H1 (cell line): ENCODE measurements at regions not wholly inside any gene's neighbourhood (a gene's known extent, or its start where the extent isn't known, plus 50 kb on each side); places are given as distances from the start of the nearest gene placed in this dataset.

Experiments used
- CTCF ChIA-PET: fragments of 300-600 bp; sonication (Branson Sonifier 250); formaldehyde crosslinking; loops from one replicate; lab custom pipeline; 2021; ENCODE audit not compliant: partially characterized antibody; lab: Charles Lee
- POLR2A ChIA-PET: fragments of 300-600 bp; sonication (Branson Sonifier 250); formaldehyde crosslinking; loops from one replicate; lab custom pipeline; 2021; ENCODE audit warnings: inconsistent platforms; ENCODE audit not compliant: partially characterized antibody; lab: Charles Lee
- DNase-seq, 2 experiments: peaks; one replicate each; pipeline versions ENCODE4 v3.0.0 to v3.0.0-alpha.2; 2010 to 2022; ENCODE audit warnings: low spot score in 2 of 2, low read depth in 1 of 2, mixed read lengths in 1 of 2
- FAIRE-seq: peaks from 2 replicates; lab custom pipeline; 2011; peaks lifted over from hg19 to GRCh38; lab: Jason Lieb, UNC
- H2AFZ ChIP-seq: 2 replicates; pipeline ENCODE4 v1.8.1; 2012; ENCODE audit warnings: low read length, inconsistent platforms
- H2AK5ac ChIP-seq: 2 replicates; pipeline ENCODE4 v1.6.1; 2013; ENCODE audit warnings: low read depth, low read length
- H2BK120ac ChIP-seq: replicated peaks from 2 replicates; pipeline ENCODE3; 2013; ENCODE audit warnings: low read depth, low read length, inconsistent platforms
- H2BK12ac ChIP-seq: 2 replicates; pipeline ENCODE4 v1.6.1; 2013; ENCODE audit warnings: low read depth, low read length
- H2BK15ac ChIP-seq: 2 replicates; pipeline ENCODE4 v1.6.1; 2013; ENCODE audit warnings: low read length
- H2BK20ac ChIP-seq: 2 replicates; pipeline ENCODE4 v1.6.1; 2013; ENCODE audit warnings: low read length
- H2BK5ac ChIP-seq: 2 replicates; pipeline ENCODE4 v1.6.1; 2013; ENCODE audit warnings: low read depth, low read length
- H3K14ac ChIP-seq: 2 replicates; pipeline ENCODE4 v1.6.1; 2013; ENCODE audit warnings: inconsistent platforms; ENCODE audit not compliant: insufficient read length
- H3K18ac ChIP-seq: 2 replicates; pipeline ENCODE4 v1.6.1; 2013; ENCODE audit warnings: low read length; ENCODE audit errors: extremely low read depth
- H3K23ac ChIP-seq: 2 replicates; pipeline ENCODE4 v1.6.1; 2013; ENCODE audit warnings: inconsistent platforms; ENCODE audit not compliant: insufficient read length
- H3K23me2 ChIP-seq: 2 replicates; pipeline ENCODE4 v1.6.1; 2013; ENCODE audit warnings: low read depth, low read length
- H3K27ac ChIP-seq: 2 replicates; pipeline ENCODE4 v1.6.1; 2011; ENCODE audit warnings: low read depth, low read length, inconsistent platforms
- H3K27me3 ChIP-seq, 4 experiments: replicated peaks in 1 of 4; 1 replicate in 1 of 4; 2 replicates in 3 of 4; pipeline versions ENCODE4 v1.6.1 to v1.8.1; 2011 to 2013; ENCODE audit warnings: low read length in 3 of 4, mild to moderate bottlenecking in 3 of 4, inconsistent platforms in 2 of 4, mixed read lengths in 2 of 4, moderate library complexity in 1 of 4; ENCODE audit not compliant: control insufficient read depth in 3 of 4, insufficient read depth in 3 of 4; ENCODE audit errors: extremely low read depth in 1 of 4
- H3K36me3 ChIP-seq, 4 experiments: 2 replicates each; pipeline versions ENCODE4 v1.6.1 to v1.8.1; 2011 to 2013; ENCODE audit warnings: mild to moderate bottlenecking in 4 of 4, low read length in 3 of 4, moderate library complexity in 2 of 4, control low read depth in 1 of 4, inconsistent platforms in 1 of 4; ENCODE audit not compliant: insufficient read depth in 4 of 4, control insufficient read depth in 2 of 4
- H3K4ac ChIP-seq: replicated peaks from 2 replicates; pipeline ENCODE3; 2013; ENCODE audit warnings: low read length, low read depth, mixed read lengths, inconsistent platforms; ENCODE audit not compliant: insufficient read length
- H3K4me1 ChIP-seq, 4 experiments: replicated peaks in 1 of 4; 1 replicate in 1 of 4; 2 replicates in 3 of 4; pipeline versions ENCODE4 v1.6.1 to v1.8.1; 2011 to 2013; ENCODE audit warnings: low read length in 3 of 4, inconsistent platforms in 2 of 4, mixed read lengths in 1 of 4; ENCODE audit not compliant: insufficient read depth in 4 of 4, control insufficient read depth in 3 of 4
- H3K4me2 ChIP-seq, 2 experiments: 2 replicates each; pipeline versions ENCODE4 v1.6.1 to v1.8.1; 2011 to 2013; ENCODE audit warnings: low read depth in 2 of 2, low read length in 2 of 2, control low read depth in 1 of 2, inconsistent platforms in 1 of 2, mild to moderate bottlenecking in 1 of 2; ENCODE audit not compliant: insufficient read depth in 1 of 2
- H3K4me3 ChIP-seq, 4 experiments: fragments of 200-600, 300-600 bp in 1 of 4; sonication (generic), shearing (Covaris generic), sonication (Bioruptor Twin) in 1 of 4; 2 replicates each; pipeline versions ENCODE4 v1.5.1 to v1.8.1; 2011 to 2016; ENCODE audit warnings: low read length in 4 of 4, low read depth in 3 of 4, control low read depth in 2 of 4, inconsistent platforms in 2 of 4, mild to moderate bottlenecking in 2 of 4, mixed read lengths in 1 of 4, moderate library complexity in 1 of 4; ENCODE audit not compliant: insufficient read depth in 2 of 4; ENCODE audit errors: extremely low read depth in 1 of 4
- H3K56ac ChIP-seq: replicated peaks from 2 replicates; pipeline ENCODE3; 2013; ENCODE audit warnings: low read depth, mild to moderate bottlenecking, mixed read lengths, low read length, inconsistent platforms; ENCODE audit not compliant: insufficient read length
- H3K79me1 ChIP-seq: 2 replicates; pipeline ENCODE4 v1.6.1; 2013; ENCODE audit warnings: low read depth, low read length, control low read depth
- H3K79me2 ChIP-seq, 2 experiments: 2 replicates each; pipeline versions ENCODE4 v1.6.1 to v1.8.1; 2012 to 2013; ENCODE audit warnings: low read length in 2 of 2, mild to moderate bottlenecking in 2 of 2, inconsistent platforms in 1 of 2; ENCODE audit not compliant: insufficient read depth in 2 of 2, control insufficient read depth in 1 of 2
- H3K9ac ChIP-seq, 4 experiments: replicated peaks in 1 of 4; 1 replicate in 1 of 4; 2 replicates in 3 of 4; pipeline versions ENCODE4 v1.6.1 to v1.8.1; 2011 to 2013; ENCODE audit warnings: low read depth in 3 of 4, low read length in 3 of 4, control low read depth in 2 of 4, mild to moderate bottlenecking in 2 of 4, moderate library complexity in 2 of 4, inconsistent platforms in 1 of 4; ENCODE audit errors: extremely low read depth in 1 of 4
- H3K9me3 ChIP-seq, 2 experiments: 2 replicates each; pipeline versions ENCODE4 v1.6.1 to v1.8.1; 2012 to 2013; ENCODE audit warnings: mild to moderate bottlenecking in 2 of 2, moderate library complexity in 2 of 2, control low read depth in 1 of 2, inconsistent platforms in 1 of 2, low read depth in 1 of 2, low read length in 1 of 2, mixed read lengths in 1 of 2; ENCODE audit not compliant: insufficient read depth in 2 of 2
- H4K20me1 ChIP-seq, 2 experiments: replicated peaks in 1 of 2; 2 replicates each; pipeline versions ENCODE3 to v1.8.1; 2011 to 2013; ENCODE audit warnings: inconsistent platforms in 2 of 2, low read length in 2 of 2, mild to moderate bottlenecking in 1 of 2; ENCODE audit not compliant: insufficient read depth in 2 of 2, control insufficient read depth in 1 of 2
- H4K5ac ChIP-seq: 2 replicates; pipeline ENCODE4 v1.6.1; 2013; ENCODE audit warnings: low read length, low read depth, mixed read lengths, inconsistent platforms; ENCODE audit not compliant: insufficient read length
- H4K8ac ChIP-seq: 2 replicates; pipeline ENCODE4 v1.8.0; 2013; ENCODE audit warnings: mild to moderate bottlenecking, moderate library complexity, low read length, inconsistent platforms; ENCODE audit not compliant: insufficient read depth; ENCODE audit errors: extremely low read depth
- H4K91ac ChIP-seq: replicated peaks from 2 replicates; pipeline ENCODE3; 2013; ENCODE audit warnings: low read length, mixed read lengths, inconsistent platforms; ENCODE audit not compliant: insufficient read length
- TCF12 ChIP-seq: IDR thresholded peaks from 2 replicates; pipeline ENCODE4 v1.6.1; 2011; ENCODE audit warnings: low read depth, mild to moderate bottlenecking, low read length
- WGBS, 2 experiments: shearing (Covaris generic) in 1 of 2; methylation state at CpG; one replicate each; pipeline versions ENCODE4 v1.1.6 to v1.1.7; 2013 to 2015; ENCODE audit warnings: low lambda C conversion rate in 2 of 2, mixed read lengths in 2 of 2, inconsistent platforms in 1 of 2, low coverage in 1 of 2, missing lambda C conversion rate in 1 of 2; ENCODE audit not compliant: insufficient replicate concordance in 2 of 2, insufficient coverage in 1 of 2, insufficient read length in 1 of 2; ENCODE audit errors: extremely low coverage in 1 of 2, missing lambda C conversion rate in 1 of 2; 5-methylcytosine and 5-hydroxymethylcytosine counted together

- no peak overlapping the region for H3K9ac ChIP-seq
- no peak overlapping the region for H3K4me2 ChIP-seq
- H3K36me3 ChIP-seq = no peaks in the 10 kb centered on the region
- H2BK120ac ChIP-seq = no peak overlapping the region
- H3K23ac ChIP-seq = no peak overlapping the region
- H2BK20ac ChIP-seq = peak overlapping the region; percentile 66; the same call in 1 of the 2 replicates
- H2AFZ ChIP-seq = no peak overlapping the region
- H2AK5ac ChIP-seq = 0 out of 2 replicates have a peak overlapping the region, but pooled peaks have one; percentile 24
- H2BK5ac ChIP-seq = no peak overlapping the region
- 0 out of 2 replicates have a peak, but pooled peaks cover 2% of the 10 kb centered on the region for H3K23me2 ChIP-seq
- 0 out of 2 replicates have a peak overlapping the region, but pooled peaks have one; percentile 17 for H2BK12ac ChIP-seq
- H3K18ac ChIP-seq = no peak overlapping the region
- no peaks in the 10 kb centered on the region for H3K79me1 ChIP-seq
- H3K27ac ChIP-seq = no peak overlapping the region
- H3K14ac ChIP-seq = no peak overlapping the region
- no peaks in the 10 kb centered on the region for H3K79me2 ChIP-seq
- H3K9me3 ChIP-seq = no peaks in the 10 kb centered on the region
- ChIA-PET POLR2A (no interaction called here), CTCF (interaction anchor here (0.6 to 6.3 kb wide), 4 partner anchors 9 to 264 kb away, joined by 3 to 55 read pairs (median 3); no protein-coding TSS in a partner anchor)
- no peaks in the 10 kb centered on the region for H4K20me1 ChIP-seq
- H3K4ac ChIP-seq = no peak overlapping the region
- peak; percentile 7 for FAIRE-seq
- no peak for TF ChIP-seq TCF12
- no peak for DNase-seq
- no peak overlapping the region for H3K56ac ChIP-seq
- no peak overlapping the region for H4K8ac ChIP-seq
- H4K5ac ChIP-seq = no peak overlapping the region
- peaks cover 0 to 7% (median 0%) of the 10 kb centered on the region in 4 experiments; a peak in 3 of 7 replicates for H3K4me1 ChIP-seq
- H2BK15ac ChIP-seq = no peak overlapping the region
- H3K4me3 ChIP-seq = no peak overlapping the region
- no peak overlapping the region for H4K91ac ChIP-seq
- H3K27me3 ChIP-seq = no peaks in the 10 kb centered on the region
- WGBS, 2 experiments = 80% methylated on average over 4 of the region's 4 CpGs; no CpG with 5 or more reads in 1 of the 2 experiments
Observed at GRCh38 chr13:39952249-39953233, 297.1 kb downstream of the COG6 start.
